ENCODE measurements at regions not wholly inside any gene's neighbourhood (a gene's known extent, or its start where the extent isn't known, plus 50 kb on each side); places are given as distances from the start of the nearest gene placed in this dataset.
"Not testable (repeated sequence)": the region's sequence is repeated elsewhere in the genome, so short reads cannot be mapped to it uniquely, and the experiment has no call there.

DNA sequence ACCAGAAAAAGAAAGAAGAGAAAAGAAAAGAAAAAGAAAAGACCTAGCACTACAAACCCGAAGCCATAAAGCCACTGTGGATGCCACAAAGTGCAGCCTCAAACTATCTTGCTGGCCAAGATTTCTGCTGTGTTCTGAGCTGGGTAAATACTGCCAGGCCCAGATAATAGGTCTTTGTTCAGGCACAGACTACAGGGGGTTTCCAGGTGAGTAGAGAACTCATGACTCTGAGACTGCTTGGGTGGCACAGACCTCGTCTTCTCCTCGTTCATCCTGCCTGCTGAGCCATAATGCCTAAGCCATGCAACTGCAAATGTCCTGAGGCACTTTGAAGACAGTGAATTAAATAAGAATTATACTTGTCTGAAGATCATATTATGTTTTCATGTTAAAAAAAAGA, 651.8 kb downstream of the LMO4 start:
- no peak for DNase-seq
- TF ChIP-seq GATA1 (IDR thresholded peaks at IDR 0.05; ENCODE audit: low read depth, low read length) = no peak
- TF ChIP-seq POLR2A (IDR thresholded peaks at IDR 0.05; ENCODE audit: low read length) = no peak

DNA sequence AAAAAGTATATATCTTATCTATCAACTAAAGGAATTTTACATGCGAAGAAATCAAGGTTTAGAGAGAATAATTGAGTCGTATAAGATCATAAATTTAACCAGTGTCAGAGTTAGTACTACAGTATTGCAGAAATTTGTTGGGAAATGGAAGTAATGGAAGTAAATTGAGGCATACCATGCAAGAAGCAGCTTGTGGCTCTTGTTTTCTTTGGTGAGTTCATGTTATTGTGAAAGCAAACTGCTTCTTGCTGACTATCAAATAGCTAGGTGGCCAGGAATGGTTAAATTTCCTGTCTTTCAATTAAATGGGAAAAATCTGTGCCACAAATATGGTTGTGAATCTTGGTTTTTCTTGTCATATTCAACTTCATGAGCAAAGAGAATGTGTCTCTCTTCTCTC, 652.7 kb downstream of the LMO4 start:
- TF ChIP-seq GATA1 (IDR thresholded peaks at IDR 0.05; ENCODE audit: low read depth, low read length) (no peak), POLR2A (IDR thresholded peaks at IDR 0.05; ENCODE audit: low read length) (no peak)
- no peak for DNase-seq

DNA sequence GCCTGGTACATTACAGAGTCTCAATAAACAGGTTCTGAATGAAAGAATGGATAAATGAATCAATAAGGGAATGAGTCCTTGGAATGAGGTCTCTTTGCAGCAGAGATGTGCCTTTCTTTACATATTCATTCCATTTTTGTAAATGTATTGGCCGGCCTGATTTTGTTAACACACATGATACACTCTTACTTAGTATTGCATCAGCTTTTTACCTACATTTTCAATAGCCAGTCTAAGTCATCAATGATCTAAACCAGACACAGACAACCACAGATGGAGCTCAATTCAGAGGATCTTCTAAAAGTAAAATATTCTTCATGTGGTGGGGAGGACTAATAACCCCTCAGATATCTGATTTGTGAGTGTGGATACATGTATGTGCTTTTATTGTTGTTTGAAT, 653.1 kb downstream of the LMO4 start:
- no peak for TF ChIP-seq GATA1 (IDR thresholded peaks at IDR 0.05; ENCODE audit: low read depth, low read length)
- TF ChIP-seq POLR2A (IDR thresholded peaks at IDR 0.05; ENCODE audit: low read length) = no peak
- DNase-seq = no peak

- no peak for TF ChIP-seq POLR2A (IDR thresholded peaks at IDR 0.05; ENCODE audit: low read length)
- TF ChIP-seq GATA1 (IDR thresholded peaks at IDR 0.05; ENCODE audit: low read depth, low read length) = no peak
- DNase-seq = no peak
Observed at GRCh38 chr1:87983841-87984240, 655.2 kb downstream of the LMO4 start.

- TF ChIP-seq GATA1 (IDR thresholded peaks at IDR 0.05; ENCODE audit: low read depth, low read length) = no peak
- no peak for DNase-seq
Observed at GRCh38 chr1:87985071-87985470, 656.4 kb downstream of the LMO4 start.

- DNase-seq = no peak
- no peak for TF ChIP-seq GATA1 (IDR thresholded peaks at IDR 0.05; ENCODE audit: low read depth, low read length)
- TF ChIP-seq POLR2A (IDR thresholded peaks at IDR 0.05; ENCODE audit: low read length) = no peak
Observed at GRCh38 chr1:87986130-87986866, 657.6 kb downstream of the LMO4 start.

- DNase-seq = no peak
- TF ChIP-seq GATA1 (IDR thresholded peaks at IDR 0.05; ENCODE audit: low read depth, low read length) (no peak), POLR2A (IDR thresholded peaks at IDR 0.05; ENCODE audit: low read length) (no peak)
Observed at GRCh38 chr1:87989346-87989745, 660.7 kb downstream of the LMO4 start.

DNA sequence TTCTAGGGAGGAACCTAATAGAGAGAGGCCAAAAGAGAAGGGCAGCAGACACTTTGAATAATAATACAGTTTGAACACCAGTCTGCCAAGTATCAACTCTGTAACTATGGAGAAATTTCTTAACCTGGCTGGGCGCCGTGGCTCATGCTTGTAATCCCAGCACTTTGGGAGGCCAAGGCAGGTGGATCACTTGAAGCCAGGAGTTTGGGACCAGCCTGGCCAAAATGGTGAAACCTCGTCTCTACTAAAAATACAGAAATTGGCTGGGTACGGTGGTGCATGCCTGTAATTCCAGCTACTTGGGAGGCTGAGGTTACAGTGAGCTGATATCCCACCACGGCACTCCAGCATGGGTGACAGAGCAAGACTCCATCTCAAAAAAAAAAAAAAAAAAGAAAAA, 663.9 kb downstream of the LMO4 start:
- not testable (repeated sequence) for DNase-seq

- no peak for TF ChIP-seq POLR2A (IDR thresholded peaks at IDR 0.05; ENCODE audit: low read length)
- no peak for TF ChIP-seq GATA1 (IDR thresholded peaks at IDR 0.05; ENCODE audit: low read depth, low read length)
- DNase-seq = no peak
Observed at GRCh38 chr1:87993051-87993450, 664.4 kb downstream of the LMO4 start.

GRCh38 chr1:87999852-88000251, 671.2 kb downstream of the LMO4 start:
- no peak for DNase-seq
- no peak for TF ChIP-seq POLR2A (IDR thresholded peaks at IDR 0.05; ENCODE audit: low read length)
- TF ChIP-seq GATA1 (IDR thresholded peaks at IDR 0.05; ENCODE audit: low read depth, low read length) = no peak

GRCh38 chr1:88001460-88001859, 672.8 kb downstream of the LMO4 start:
- TF ChIP-seq GATA1 (IDR thresholded peaks at IDR 0.05; ENCODE audit: low read depth, low read length) (no peak), POLR2A (IDR thresholded peaks at IDR 0.05; ENCODE audit: low read length) (no peak)
- DNase-seq = no peak

DNA sequence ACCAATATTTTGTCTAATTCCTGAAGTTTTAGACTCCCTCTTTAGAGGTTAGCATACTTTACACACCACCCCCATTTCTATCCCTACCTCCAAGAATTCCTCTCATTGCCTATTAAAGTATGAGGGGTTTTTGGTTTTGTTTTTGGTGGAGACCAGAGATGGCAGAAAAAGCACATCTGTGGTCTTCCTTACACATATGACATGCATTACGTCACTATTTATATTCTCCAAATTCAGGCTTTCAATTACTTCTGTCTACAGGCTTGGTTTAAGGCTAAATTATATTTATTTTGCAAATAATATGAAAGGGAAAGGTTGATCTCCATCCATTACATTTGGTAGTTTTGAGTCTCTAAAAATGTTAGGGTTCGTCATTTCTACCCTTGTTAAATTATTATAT, 674.6 kb downstream of the LMO4 start:
- TF ChIP-seq POLR2A (IDR thresholded peaks at IDR 0.05; ENCODE audit: low read length) (no peak), GATA1 (IDR thresholded peaks at IDR 0.05; ENCODE audit: low read depth, low read length) (no peak)
- no peak for DNase-seq

DNA sequence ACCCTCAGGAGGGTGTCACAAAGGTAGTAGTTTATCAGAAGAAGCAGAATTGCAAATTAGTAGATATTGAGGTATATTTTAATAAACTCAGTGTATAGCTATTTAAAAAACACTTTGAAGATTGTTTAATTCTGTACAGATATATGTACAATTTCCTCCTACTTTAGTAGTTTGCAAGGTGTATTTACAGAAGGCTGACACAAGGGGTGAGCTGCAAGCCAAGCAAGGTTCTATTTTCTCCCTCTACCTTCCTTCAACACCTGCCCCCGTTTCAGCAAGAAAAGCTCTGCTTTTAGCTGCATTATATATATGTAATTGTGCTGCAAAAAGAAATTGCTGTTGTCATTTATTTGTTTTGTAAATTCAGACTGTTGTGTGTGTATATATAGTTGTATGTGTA, 674.2 kb upstream of the PKN2 start:
- TF ChIP-seq GATA1 (IDR thresholded peaks at IDR 0.05; ENCODE audit: low read depth, low read length) (no peak), POLR2A (IDR thresholded peaks at IDR 0.05; ENCODE audit: low read length) (no peak)
- no peak for DNase-seq

DNA sequence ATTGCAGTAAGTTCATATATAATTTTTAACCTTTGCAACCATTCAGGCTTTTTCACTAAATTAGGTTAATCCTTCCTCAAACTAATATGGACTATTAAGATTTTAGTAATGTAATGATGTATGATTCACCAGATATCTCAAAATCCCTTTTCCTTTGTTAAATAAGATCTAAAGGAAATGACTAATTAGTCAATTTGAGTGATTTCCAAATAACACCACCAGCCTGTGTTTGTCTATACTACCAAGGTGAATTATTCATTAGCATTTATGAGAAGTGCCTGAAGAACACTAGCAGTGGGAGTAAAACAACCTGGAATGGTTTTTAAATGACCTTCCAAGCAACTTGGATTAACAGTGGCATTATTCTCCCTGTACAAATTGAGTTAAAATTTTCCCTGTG, 670.6 kb upstream of the PKN2 start:
- no peak for TF ChIP-seq POLR2A (IDR thresholded peaks at IDR 0.05; ENCODE audit: low read length)
- DNase-seq = no peak

GRCh38 chr1:88014131-88014530, 669.9 kb upstream of the PKN2 start:
- no peak for DNase-seq
- TF ChIP-seq GATA1 (IDR thresholded peaks at IDR 0.05; ENCODE audit: low read depth, low read length) (no peak), POLR2A (IDR thresholded peaks at IDR 0.05; ENCODE audit: low read length) (no peak)

DNA sequence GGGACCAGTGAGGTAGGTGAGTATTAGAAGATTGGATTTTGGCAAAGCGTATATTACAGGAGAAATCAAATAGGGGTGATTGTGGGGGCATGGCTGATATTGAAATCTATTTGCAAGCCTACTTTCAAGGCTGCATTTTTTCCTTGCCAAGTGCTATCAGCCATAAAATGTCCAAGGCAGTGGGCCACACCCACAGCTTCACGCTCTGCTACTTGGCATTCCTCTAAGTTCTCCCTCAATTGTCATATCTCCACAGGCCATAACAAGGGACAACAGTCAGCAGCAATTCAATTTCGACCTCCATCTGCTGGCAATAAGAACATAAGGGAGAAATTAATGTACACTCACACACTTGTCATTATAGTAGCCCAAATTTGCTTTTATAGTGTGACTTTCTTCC, 667.1 kb upstream of the PKN2 start:
- DNase-seq = no peak
- no peak for TF ChIP-seq POLR2A (IDR thresholded peaks at IDR 0.05; ENCODE audit: low read length)
- TF ChIP-seq GATA1 (IDR thresholded peaks at IDR 0.05; ENCODE audit: low read depth, low read length) = no peak

Measured in erythroblast (primary cell).